WTC11 (cell line): ENCODE measurements at regions not wholly inside any gene's neighbourhood (a gene's known extent, or its start where the extent isn't known, plus 50 kb on each side); places are given as distances from the start of the nearest gene placed in this dataset.

Source experiments
- ATAC-seq: fragments of 200-7000 bp; cut with Tn5 transposase; 2 replicates; pipeline ENCODE4 v1.10.0; 2021; ENCODE audit warnings: mild to moderate bottlenecking, moderate library complexity
- CTCF ChIA-PET: fragments of 300-600 bp; sonication (Branson Sonifier 250); formaldehyde crosslinking; loops from one replicate; lab custom pipeline; 2021; ENCODE audit warnings: antibody characterized with exemption; lab: Charles Lee
- POLR2A ChIA-PET: fragments of 350-600 bp; sonication (Branson Sonifier 250); formaldehyde crosslinking; loops from one replicate; lab custom pipeline; 2021; ENCODE audit warnings: antibody characterized with exemption; lab: Charles Lee
- DNase-seq: peaks from one replicate; pipeline ENCODE4 v3.0.0; 2021; ENCODE audit warnings: low spot score
- H3K27ac Mint-ChIP-seq: 2 replicates; pipeline ENCODE4 v1.8.0; 2021; ENCODE audit warnings: mixed read lengths
- H3K27me3 Mint-ChIP-seq: 2 replicates; pipeline ENCODE4 v1.8.0; 2021; ENCODE audit warnings: low read depth, mild to moderate bottlenecking, moderate library complexity, mixed read lengths
- H3K36me3 Mint-ChIP-seq: 2 replicates; pipeline ENCODE4 v1.8.0; 2021; ENCODE audit warnings: mixed read lengths
- H3K4me1 Mint-ChIP-seq: 2 replicates; pipeline ENCODE4 v1.8.0; 2022; ENCODE audit warnings: mixed read lengths
- H3K4me3 Mint-ChIP-seq: 2 replicates; pipeline ENCODE4 v1.8.0; 2021; ENCODE audit warnings: mild to moderate bottlenecking, moderate library complexity, mixed read lengths
- H3K9me3 Mint-ChIP-seq: 2 replicates; pipeline ENCODE4 v1.8.0; 2021; ENCODE audit warnings: mixed read lengths
- ERG ChIP-seq: fragments of 250-450 bp; sonication (Bioruptor Pico); IDR thresholded peaks from 2 replicates; pipeline ENCODE4 v1.8.0; 2021; ENCODE audit warnings: mild to moderate bottlenecking
- FOXJ3 ChIP-seq: sonication (generic); formaldehyde crosslinking; IDR thresholded peaks from 2 replicates; pipeline ENCODE4 v1.9.0; 2021; ENCODE audit warnings: missing genetic modification reagents, mild to moderate bottlenecking, borderline replicate concordance
- JUN ChIP-seq: sonication (generic); formaldehyde crosslinking; IDR thresholded peaks from 2 replicates; pipeline ENCODE4 v1.8.0; 2023; ENCODE audit warnings: mild to moderate bottlenecking, missing genetic modification reagents
- MYBL2 ChIP-seq: sonication (generic); formaldehyde crosslinking; IDR thresholded peaks from 2 replicates; pipeline ENCODE4 v1.8.1; 2023; ENCODE audit warnings: mild to moderate bottlenecking, moderate library complexity, missing genetic modification reagents
- NFE2L1 ChIP-seq: sonication (generic); formaldehyde crosslinking; IDR thresholded peaks from 2 replicates; pipeline ENCODE4 v1.8.1; 2023; ENCODE audit warnings: missing genetic modification reagents
- OVOL2 ChIP-seq: fragments of 250-450 bp; sonication (Bioruptor Pico); IDR thresholded peaks from 2 replicates; pipeline ENCODE4 v1.9.0; 2021; ENCODE audit warnings: mild to moderate bottlenecking, borderline replicate concordance
- PREB ChIP-seq: sonication (generic); formaldehyde crosslinking; IDR thresholded peaks from 2 replicates; pipeline ENCODE4 v1.8.1; 2022; ENCODE audit warnings: mild to moderate bottlenecking, missing genetic modification reagents, moderate library complexity, borderline replicate concordance
- ZMAT4 ChIP-seq: fragments of 250-450 bp; sonication (Bioruptor Pico); IDR thresholded peaks from 2 replicates; pipeline ENCODE4 v1.9.0; 2021; ENCODE audit warnings: mild to moderate bottlenecking
- TF ChIP-seq, protein P1 (sequence below): sonication (generic); formaldehyde crosslinking; IDR thresholded peaks from 2 replicates; pipeline ENCODE4 v1.8.1; 2022; ENCODE audit warnings: mild to moderate bottlenecking, moderate library complexity, missing genetic modification reagents
- TF ChIP-seq, protein P2 (sequence below): sonication (generic); formaldehyde crosslinking; IDR thresholded peaks from 2 replicates; pipeline ENCODE4 v1.8.0; 2023; ENCODE audit warnings: missing genetic modification reagents, mild to moderate bottlenecking, borderline replicate concordance
- TF ChIP-seq, protein P3 (sequence below): sonication (generic); formaldehyde crosslinking; IDR thresholded peaks from 2 replicates; pipeline ENCODE4 v1.8.0; 2023; ENCODE audit warnings: mild to moderate bottlenecking, missing genetic modification reagents
- TF ChIP-seq, protein P4 (sequence below): sonication (generic); formaldehyde crosslinking; IDR thresholded peaks from 2 replicates; pipeline ENCODE4 v1.8.0; 2022; ENCODE audit warnings: missing genetic modification reagents

GRCh38 chr5:39577529-39577928, 152.7 kb upstream of the DAB2 start (continued):
- TF ChIP-seq, protein P1, sequence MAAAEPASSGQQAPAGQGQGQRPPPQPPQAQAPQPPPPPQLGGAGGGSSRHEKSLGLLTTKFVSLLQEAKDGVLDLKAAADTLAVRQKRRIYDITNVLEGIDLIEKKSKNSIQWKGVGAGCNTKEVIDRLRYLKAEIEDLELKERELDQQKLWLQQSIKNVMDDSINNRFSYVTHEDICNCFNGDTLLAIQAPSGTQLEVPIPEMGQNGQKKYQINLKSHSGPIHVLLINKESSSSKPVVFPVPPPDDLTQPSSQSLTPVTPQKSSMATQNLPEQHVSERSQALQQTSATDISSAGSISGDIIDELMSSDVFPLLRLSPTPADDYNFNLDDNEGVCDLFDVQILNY (CRISPR knock-in tag): no peak
- TF ChIP-seq ZMAT4 (CRISPR knock-in tag): no peak
- TF ChIP-seq JUN (CRISPR knock-in tag): no peak
- TF ChIP-seq, protein P2, sequence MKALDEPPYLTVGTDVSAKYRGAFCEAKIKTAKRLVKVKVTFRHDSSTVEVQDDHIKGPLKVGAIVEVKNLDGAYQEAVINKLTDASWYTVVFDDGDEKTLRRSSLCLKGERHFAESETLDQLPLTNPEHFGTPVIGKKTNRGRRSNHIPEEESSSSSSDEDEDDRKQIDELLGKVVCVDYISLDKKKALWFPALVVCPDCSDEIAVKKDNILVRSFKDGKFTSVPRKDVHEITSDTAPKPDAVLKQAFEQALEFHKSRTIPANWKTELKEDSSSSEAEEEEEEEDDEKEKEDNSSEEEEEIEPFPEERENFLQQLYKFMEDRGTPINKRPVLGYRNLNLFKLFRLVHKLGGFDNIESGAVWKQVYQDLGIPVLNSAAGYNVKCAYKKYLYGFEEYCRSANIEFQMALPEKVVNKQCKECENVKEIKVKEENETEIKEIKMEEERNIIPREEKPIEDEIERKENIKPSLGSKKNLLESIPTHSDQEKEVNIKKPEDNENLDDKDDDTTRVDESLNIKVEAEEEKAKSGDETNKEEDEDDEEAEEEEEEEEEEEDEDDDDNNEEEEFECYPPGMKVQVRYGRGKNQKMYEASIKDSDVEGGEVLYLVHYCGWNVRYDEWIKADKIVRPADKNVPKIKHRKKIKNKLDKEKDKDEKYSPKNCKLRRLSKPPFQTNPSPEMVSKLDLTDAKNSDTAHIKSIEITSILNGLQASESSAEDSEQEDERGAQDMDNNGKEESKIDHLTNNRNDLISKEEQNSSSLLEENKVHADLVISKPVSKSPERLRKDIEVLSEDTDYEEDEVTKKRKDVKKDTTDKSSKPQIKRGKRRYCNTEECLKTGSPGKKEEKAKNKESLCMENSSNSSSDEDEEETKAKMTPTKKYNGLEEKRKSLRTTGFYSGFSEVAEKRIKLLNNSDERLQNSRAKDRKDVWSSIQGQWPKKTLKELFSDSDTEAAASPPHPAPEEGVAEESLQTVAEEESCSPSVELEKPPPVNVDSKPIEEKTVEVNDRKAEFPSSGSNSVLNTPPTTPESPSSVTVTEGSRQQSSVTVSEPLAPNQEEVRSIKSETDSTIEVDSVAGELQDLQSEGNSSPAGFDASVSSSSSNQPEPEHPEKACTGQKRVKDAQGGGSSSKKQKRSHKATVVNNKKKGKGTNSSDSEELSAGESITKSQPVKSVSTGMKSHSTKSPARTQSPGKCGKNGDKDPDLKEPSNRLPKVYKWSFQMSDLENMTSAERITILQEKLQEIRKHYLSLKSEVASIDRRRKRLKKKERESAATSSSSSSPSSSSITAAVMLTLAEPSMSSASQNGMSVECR (CRISPR knock-in tag): no peak
- no peak for TF ChIP-seq MYBL2
- no peak for TF ChIP-seq FOXJ3 (CRISPR knock-in tag)
- TF ChIP-seq, protein P3, sequence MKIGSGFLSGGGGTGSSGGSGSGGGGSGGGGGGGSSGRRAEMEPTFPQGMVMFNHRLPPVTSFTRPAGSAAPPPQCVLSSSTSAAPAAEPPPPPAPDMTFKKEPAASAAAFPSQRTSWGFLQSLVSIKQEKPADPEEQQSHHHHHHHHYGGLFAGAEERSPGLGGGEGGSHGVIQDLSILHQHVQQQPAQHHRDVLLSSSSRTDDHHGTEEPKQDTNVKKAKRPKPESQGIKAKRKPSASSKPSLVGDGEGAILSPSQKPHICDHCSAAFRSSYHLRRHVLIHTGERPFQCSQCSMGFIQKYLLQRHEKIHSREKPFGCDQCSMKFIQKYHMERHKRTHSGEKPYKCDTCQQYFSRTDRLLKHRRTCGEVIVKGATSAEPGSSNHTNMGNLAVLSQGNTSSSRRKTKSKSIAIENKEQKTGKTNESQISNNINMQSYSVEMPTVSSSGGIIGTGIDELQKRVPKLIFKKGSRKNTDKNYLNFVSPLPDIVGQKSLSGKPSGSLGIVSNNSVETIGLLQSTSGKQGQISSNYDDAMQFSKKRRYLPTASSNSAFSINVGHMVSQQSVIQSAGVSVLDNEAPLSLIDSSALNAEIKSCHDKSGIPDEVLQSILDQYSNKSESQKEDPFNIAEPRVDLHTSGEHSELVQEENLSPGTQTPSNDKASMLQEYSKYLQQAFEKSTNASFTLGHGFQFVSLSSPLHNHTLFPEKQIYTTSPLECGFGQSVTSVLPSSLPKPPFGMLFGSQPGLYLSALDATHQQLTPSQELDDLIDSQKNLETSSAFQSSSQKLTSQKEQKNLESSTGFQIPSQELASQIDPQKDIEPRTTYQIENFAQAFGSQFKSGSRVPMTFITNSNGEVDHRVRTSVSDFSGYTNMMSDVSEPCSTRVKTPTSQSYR: no peak
- TF ChIP-seq NFE2L1: no peak
- TF ChIP-seq, all 79 proteins: peak for 0

- TF ChIP-seq ZMAT4 (CRISPR knock-in tag): no peak
- no peaks in the 10 kb centered on the region for H3K27me3 Mint-ChIP-seq
- no peaks in the 10 kb centered on the region for H3K36me3 Mint-ChIP-seq
- DNase-seq (no peak), ATAC-seq (peak; percentile 30; the same call in 1 of the 2 replicates)
- no peak overlapping the region for H3K27ac Mint-ChIP-seq
- ChIA-PET CTCF (interaction anchor here (1.0 to 3.2 kb wide), 2 partner anchors 194 kb away, joined by 4 to 27 read pairs; no protein-coding TSS in a partner anchor), POLR2A (no interaction called here)
- H3K9me3 Mint-ChIP-seq: peaks cover 3% of the 10 kb centered on the region; the same call in 1 of the 2 replicates
- H3K4me3 Mint-ChIP-seq: no peak overlapping the region
- peaks cover 10% of the 10 kb centered on the region for H3K4me1 Mint-ChIP-seq
These were observed 145.7 kb upstream of the DAB2 start for GRCh38 chr5:39570403-39571027.

- Mint-ChIP-seq H3K27ac (no peak overlapping the region), H3K4me1 (peaks cover 10% of the 10 kb centered on the region), H3K36me3 (no peaks in the 10 kb centered on the region), H3K4me3 (no peak overlapping the region), H3K9me3 (peaks cover 3% of the 10 kb centered on the region; the same call in 1 of the 2 replicates), H3K27me3 (no peaks in the 10 kb centered on the region)
- POLR2A ChIA-PET: no interaction called here
- ATAC-seq (peak; percentile 32; the same call in 1 of the 2 replicates), DNase-seq (no peak)
- CTCF ChIA-PET: interaction anchor here (1.0 kb wide), 1 partner anchor 194 kb away, joined by 4 read pairs; no protein-coding TSS in a partner anchor
- TF ChIP-seq ERG (CRISPR knock-in tag) (no peak), OVOL2 (CRISPR knock-in tag) (no peak), PREB (CRISPR knock-in tag) (no peak)
- TF ChIP-seq, protein P3: no peak
- TF ChIP-seq, protein P4, sequence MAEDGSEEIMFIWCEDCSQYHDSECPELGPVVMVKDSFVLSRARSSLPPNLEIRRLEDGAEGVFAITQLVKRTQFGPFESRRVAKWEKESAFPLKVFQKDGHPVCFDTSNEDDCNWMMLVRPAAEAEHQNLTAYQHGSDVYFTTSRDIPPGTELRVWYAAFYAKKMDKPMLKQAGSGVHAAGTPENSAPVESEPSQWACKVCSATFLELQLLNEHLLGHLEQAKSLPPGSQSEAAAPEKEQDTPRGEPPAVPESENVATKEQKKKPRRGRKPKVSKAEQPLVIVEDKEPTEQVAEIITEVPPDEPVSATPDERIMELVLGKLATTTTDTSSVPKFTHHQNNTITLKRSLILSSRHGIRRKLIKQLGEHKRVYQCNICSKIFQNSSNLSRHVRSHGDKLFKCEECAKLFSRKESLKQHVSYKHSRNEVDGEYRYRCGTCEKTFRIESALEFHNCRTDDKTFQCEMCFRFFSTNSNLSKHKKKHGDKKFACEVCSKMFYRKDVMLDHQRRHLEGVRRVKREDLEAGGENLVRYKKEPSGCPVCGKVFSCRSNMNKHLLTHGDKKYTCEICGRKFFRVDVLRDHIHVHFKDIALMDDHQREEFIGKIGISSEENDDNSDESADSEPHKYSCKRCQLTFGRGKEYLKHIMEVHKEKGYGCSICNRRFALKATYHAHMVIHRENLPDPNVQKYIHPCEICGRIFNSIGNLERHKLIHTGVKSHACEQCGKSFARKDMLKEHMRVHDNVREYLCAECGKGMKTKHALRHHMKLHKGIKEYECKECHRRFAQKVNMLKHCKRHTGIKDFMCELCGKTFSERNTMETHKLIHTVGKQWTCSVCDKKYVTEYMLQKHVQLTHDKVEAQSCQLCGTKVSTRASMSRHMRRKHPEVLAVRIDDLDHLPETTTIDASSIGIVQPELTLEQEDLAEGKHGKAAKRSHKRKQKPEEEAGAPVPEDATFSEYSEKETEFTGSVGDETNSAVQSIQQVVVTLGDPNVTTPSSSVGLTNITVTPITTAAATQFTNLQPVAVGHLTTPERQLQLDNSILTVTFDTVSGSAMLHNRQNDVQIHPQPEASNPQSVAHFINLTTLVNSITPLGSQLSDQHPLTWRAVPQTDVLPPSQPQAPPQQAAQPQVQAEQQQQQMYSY (CRISPR knock-in tag): no peak
These were observed 145.1 kb upstream of the DAB2 start for GRCh38 chr5:39569857-39570256.
